ENCODE measurements at regions not wholly inside any gene's neighbourhood (a gene's known extent, or its start where the extent isn't known, plus 50 kb on each side); places are given as distances from the start of the nearest gene placed in this dataset.
"Not testable (repeated sequence)": the region's sequence is repeated elsewhere in the genome, so short reads cannot be mapped to it uniquely, and the experiment has no call there.

- peak; percentile 34 for DNase-seq
Observed at GRCh38 chr11:104704146-104704830, 194.0 kb downstream of the CASP12 start.

- no peak for DNase-seq
Observed at GRCh38 chr11:104700609-104701008, 197.7 kb downstream of the CASP12 start.

GRCh38 chr11:104699981-104700380 is 198.3 kb downstream of the CASP12 start:
- peak; percentile 7 for DNase-seq

- no peak for DNase-seq
Observed at GRCh38 chr11:104695065-104695463, 203.2 kb downstream of the CASP12 start.

- no peak for DNase-seq
Observed at GRCh38 chr11:104694259-104695064, 203.8 kb downstream of the CASP12 start.

GRCh38 chr11:104692751-104693150 is 205.5 kb downstream of the CASP12 start:
- no peak for DNase-seq

- no peak for DNase-seq
Observed at GRCh38 chr11:104691129-104691528, 207.1 kb downstream of the CASP12 start.

- DNase-seq: no peak
Observed at GRCh38 chr11:104690241-104690640, 208.0 kb downstream of the CASP12 start.

GRCh38 chr11:104688731-104689130 is 209.5 kb downstream of the CASP12 start:
- no peak for DNase-seq

GRCh38 chr11:104682206-104682605 is 216.1 kb downstream of the CASP12 start:
- DNase-seq: peak; percentile 8

- no peak for DNase-seq
Observed at GRCh38 chr11:104679258-104679657, 219.0 kb downstream of the CASP12 start.

- no peak for DNase-seq
Observed at GRCh38 chr11:104678408-104678807, 219.9 kb downstream of the CASP12 start.

GRCh38 chr11:104677069-104677468 is 221.2 kb downstream of the CASP12 start:
- not testable (repeated sequence) for DNase-seq

- DNase-seq: no peak
Observed at GRCh38 chr11:104672897-104673296, 225.4 kb downstream of the CASP12 start.

- no peak for DNase-seq
Observed at GRCh38 chr11:104668797-104669463, 229.3 kb downstream of the CASP12 start.

- no peak for DNase-seq
Observed at GRCh38 chr11:104666624-104667023, 231.6 kb downstream of the CASP12 start.

- DNase-seq: peak; percentile 3
Observed at GRCh38 chr11:104665641-104666040, 232.6 kb downstream of the CASP12 start.

- no peak for DNase-seq
Observed at GRCh38 chr11:104663190-104664140, 234.8 kb downstream of the CASP12 start.

- DNase-seq: no peak
Observed at GRCh38 chr11:104661901-104662300, 236.4 kb downstream of the CASP12 start.

GRCh38 chr11:104661471-104661870 is 236.8 kb downstream of the CASP12 start:
- no peak for DNase-seq

- no peak for DNase-seq
Observed at GRCh38 chr11:104658177-104658576, 240.1 kb downstream of the CASP12 start.

- DNase-seq: no peak
Observed at GRCh38 chr11:104657083-104657482, 241.2 kb downstream of the CASP12 start.

Data from tongue (tissue), 1 donor.